GM13977 (cell line): ENCODE measurements at regions not wholly inside any gene's neighbourhood (a gene's known extent, or its start where the extent isn't known, plus 50 kb on each side); places are given as distances from the start of the nearest gene placed in this dataset.

Experiments
- DNase-seq: peaks from one replicate; pipeline ENCODE4 v3.0.0; 2012; ENCODE audit warnings: low spot score
- in situ Hi-C: fragments of 300-500 bp; cut with MboI; formaldehyde crosslinking; loops from one replicate; pipeline ENCODE4 v1.12.0; 2022; ENCODE audit warnings: low sequenced_read_pairs, low pct_unique_long_range_greater_than_20kb, mixed read lengths, inconsistent platforms; ENCODE audit not compliant: unreplicated experiment
- TF ChIP-seq, protein P1 (sequence below): IDR thresholded peaks from 2 replicates; pipeline ENCODE4 v1.5.1; 2012; ENCODE audit warnings: mild to moderate bottlenecking, control low read depth; ENCODE audit not compliant: insufficient read depth; ENCODE audit errors: extremely low read depth, missing control alignments

DNA sequence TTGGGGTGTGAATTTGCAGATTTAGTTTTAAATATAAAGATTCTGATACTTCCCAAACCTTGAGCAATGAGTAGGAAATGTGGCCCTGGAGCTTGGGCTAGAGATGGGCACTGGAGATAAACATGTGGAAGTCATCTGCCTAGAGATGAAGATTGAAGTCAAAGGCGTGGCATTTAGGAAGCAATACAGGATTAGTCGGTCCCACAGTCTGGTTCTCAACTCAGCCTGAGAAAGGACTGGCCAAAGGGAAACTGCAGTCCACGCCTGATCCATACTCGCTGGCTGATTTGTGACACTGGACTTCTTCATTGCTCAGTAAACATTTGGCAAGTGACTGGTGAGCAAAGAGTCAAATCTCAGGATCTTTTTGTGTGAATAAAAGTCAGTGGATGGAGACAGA lies 268.2 kb upstream of the ATP2B1 start:
- in situ Hi-C loops = no loop called here
- no peak for DNase-seq
- TF ChIP-seq, protein P1, sequence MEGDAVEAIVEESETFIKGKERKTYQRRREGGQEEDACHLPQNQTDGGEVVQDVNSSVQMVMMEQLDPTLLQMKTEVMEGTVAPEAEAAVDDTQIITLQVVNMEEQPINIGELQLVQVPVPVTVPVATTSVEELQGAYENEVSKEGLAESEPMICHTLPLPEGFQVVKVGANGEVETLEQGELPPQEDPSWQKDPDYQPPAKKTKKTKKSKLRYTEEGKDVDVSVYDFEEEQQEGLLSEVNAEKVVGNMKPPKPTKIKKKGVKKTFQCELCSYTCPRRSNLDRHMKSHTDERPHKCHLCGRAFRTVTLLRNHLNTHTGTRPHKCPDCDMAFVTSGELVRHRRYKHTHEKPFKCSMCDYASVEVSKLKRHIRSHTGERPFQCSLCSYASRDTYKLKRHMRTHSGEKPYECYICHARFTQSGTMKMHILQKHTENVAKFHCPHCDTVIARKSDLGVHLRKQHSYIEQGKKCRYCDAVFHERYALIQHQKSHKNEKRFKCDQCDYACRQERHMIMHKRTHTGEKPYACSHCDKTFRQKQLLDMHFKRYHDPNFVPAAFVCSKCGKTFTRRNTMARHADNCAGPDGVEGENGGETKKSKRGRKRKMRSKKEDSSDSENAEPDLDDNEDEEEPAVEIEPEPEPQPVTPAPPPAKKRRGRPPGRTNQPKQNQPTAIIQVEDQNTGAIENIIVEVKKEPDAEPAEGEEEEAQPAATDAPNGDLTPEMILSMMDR = no peak

DNA sequence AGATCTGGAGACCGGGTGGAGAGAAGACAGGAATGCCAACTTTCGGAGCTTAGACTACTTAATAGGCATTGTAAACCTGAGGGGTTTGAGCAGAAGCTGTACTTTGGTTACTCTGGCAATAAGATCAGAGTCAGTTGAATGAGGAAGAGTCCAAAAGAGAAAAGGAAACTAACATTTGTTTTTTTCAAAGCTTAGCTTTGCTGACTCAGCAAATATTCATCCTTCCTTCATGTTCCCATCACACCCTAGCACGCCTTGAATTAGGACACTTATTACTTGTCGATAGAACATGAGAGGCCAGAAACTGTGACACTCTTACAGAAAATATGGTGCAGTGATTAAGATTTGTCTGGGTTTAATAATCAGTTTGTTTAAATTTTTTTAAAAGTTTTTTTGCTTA lies 266.9 kb upstream of the ATP2B1 start:
- DNase-seq = no peak
- in situ Hi-C loops = no loop called here
- TF ChIP-seq, protein P1 = no peak

DNA sequence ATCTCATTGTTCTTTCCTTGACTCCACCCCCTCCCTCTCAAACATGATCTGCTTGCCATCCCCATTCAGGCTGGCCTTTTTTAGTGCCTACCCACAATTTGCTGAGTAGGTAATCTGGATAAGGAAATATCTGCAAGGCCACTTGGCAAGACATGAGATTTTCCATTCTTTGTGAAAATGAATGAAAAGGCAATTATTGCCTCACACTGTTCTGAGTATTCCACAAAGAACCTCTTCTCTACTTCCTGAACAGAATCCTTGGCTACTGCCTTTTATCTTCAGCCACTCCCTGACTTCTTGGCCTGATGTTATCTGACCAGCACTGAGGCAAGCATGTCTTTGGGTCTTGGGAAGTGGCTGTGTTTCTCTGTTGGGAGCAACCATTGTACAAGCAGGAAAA lies 263.2 kb upstream of the ATP2B1 start:
- TF ChIP-seq, protein P1 = no peak

DNA sequence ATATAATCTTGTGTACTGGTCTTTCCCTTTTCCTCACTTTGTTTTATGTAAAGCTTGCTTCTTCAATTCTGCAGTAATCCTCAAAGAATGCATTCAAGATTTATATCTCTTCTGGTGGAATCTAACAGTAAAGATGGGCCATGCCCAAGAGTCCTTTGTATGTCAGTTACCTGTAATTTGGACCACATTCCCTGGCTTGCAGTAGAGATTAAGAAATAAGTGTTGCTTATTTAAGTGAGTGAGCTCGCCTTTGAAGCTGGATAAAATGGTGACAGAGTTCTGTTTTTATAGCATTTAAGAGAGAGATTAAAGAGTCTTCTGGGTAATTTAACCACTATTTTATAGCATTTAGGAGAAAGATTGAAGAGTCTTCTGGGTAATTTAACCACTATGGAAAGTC lies 262.1 kb upstream of the ATP2B1 start:
- in situ Hi-C loops = no loop called here
- TF ChIP-seq, protein P1 = no peak
- no peak for DNase-seq

More for the DNA sequence above, 263.2 kb upstream of the ATP2B1 start:
- DNase-seq = no peak
- in situ Hi-C loops = no loop called here

DNA sequence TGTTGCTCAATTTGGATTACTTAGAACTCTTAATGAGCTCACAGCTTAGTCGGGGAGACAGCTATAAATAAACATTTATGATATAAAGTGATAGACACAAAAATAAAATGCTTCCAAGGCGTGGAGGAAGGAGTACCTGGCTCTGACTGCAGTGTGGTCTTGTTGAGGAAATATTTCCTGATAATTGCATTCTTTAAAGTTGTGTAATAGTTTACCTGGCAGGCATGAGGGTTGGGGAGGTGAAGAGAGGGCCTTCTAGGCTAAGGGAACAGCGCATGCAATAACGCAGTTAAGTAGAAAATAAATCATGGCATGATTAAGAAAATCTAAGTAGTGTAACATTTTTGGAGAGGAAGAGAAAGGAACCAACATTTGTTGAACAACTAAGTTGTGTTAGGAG lies 260.5 kb upstream of the ATP2B1 start:
- TF ChIP-seq, protein P1 = no peak
- DNase-seq = no peak
- in situ Hi-C loops = no loop called here

DNA sequence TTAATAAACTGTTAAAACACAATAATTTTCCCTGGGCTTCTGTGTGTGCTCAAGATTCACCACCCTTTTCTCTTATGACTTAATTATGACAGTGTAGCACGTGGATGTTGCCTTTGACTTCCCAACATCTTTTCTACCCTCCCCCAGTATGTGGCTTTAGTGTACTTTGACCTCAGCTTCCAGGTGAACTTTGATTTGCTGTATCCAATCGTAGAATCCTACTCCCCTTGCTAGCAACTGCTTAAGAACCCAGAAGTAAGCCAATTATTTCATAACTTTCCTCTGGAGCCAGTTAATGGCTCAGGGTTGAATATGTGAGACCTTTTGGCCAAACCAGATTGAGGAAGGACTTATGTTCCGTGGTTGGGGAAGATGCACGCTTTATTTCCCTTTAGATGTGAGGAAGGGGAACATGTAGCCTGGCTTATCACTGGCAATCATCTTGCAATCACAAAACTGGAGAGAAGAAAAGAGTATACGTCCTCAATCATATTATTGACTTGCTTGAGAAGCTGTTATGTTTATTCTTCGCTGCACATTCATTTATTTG lies 259.6 kb upstream of the ATP2B1 start:
- no peak for DNase-seq
- in situ Hi-C loops = no loop called here
- TF ChIP-seq, protein P1 = no peak
